SK-N-MC (cell line): ENCODE measurements at regions not wholly inside any gene's neighbourhood (a gene's known extent, or its start where the extent isn't known, plus 50 kb on each side); places are given as distances from the start of the nearest gene placed in this dataset.

ENCODE experiments used
- DNase-seq: peaks from one replicate; pipeline ENCODE4 v3.0.0-alpha.2; 2011; ENCODE audit warnings: low read depth, low spot score
- H3K27ac ChIP-seq: fragments of 200-600 bp; sonication (generic); 2 replicates; pipeline ENCODE4 v1.5.1; 2016; ENCODE audit warnings: mixed run types
- H3K36me3 ChIP-seq: fragments of 200-600 bp; sonication (generic); 2 replicates; pipeline ENCODE4 v1.6.1; 2017; ENCODE audit warnings: antibody characterized with exemption, low read length, mixed read lengths; ENCODE audit not compliant: insufficient read depth
- H3K4me3 ChIP-seq: fragments of 200-600 bp; sonication (generic); 2 replicates; pipeline ENCODE4 v1.5.1; 2016
- H3K9ac ChIP-seq: fragments of 200-600 bp; sonication (generic); 2 replicates; pipeline ENCODE4 v1.8.0; 2017; ENCODE audit warnings: mixed run types, mixed read lengths; ENCODE audit not compliant: insufficient read length
- H3K9me3 ChIP-seq: fragments of 200-600 bp; sonication (generic); 2 replicates; pipeline ENCODE4 v1.6.1; 2017; ENCODE audit warnings: low read depth, mild to moderate bottlenecking, antibody characterized with exemption, low read length, moderate library complexity, mixed read lengths
- EZH2 ChIP-seq: fragments of 200-600 bp; sonication (generic); IDR thresholded peaks from one replicate; pipeline ENCODE4 v1.6.1; 2017; ENCODE audit warnings: antibody characterized with exemption
- FOXP2 ChIP-seq: optimal IDR thresholded peaks from 2 replicates; pipeline ENCODE3; 2011; ENCODE audit warnings: mild to moderate bottlenecking, moderate library complexity; ENCODE audit not compliant: insufficient read depth; ENCODE audit errors: extremely low read length, control extremely low read depth
- POLR2AphosphoS5 ChIP-seq: IDR thresholded peaks from 2 replicates; pipeline ENCODE4 v1.6.1; 2012; ENCODE audit warnings: mild to moderate bottlenecking, low read depth, low read length, borderline replicate concordance

DNA sequence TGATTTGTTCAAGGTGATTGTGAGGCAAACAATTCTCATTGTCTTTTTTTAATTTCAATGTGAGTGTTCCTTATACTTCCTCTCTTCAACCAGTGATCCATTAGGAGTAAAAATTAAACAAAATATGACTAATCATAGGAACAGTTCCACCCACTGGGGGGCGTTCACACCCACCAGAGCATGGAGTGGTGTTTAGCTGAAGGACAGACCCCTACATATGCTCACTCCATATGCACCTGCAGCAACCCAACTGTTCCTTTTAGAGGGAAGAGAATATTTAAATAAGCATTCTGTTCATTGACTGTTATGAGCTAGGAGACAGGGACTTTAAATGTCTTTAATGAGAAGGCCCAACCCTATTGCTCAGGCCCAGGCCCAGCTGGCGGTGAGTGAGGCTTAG, 78.7 kb upstream of the DRD2 start:
- H3K9ac ChIP-seq, result no peak overlapping the region
- no peak overlapping the region for H3K4me3 ChIP-seq
- DNase-seq, result no peak
- no peaks in the 10 kb centered on the region for H3K9me3 ChIP-seq
- no peak overlapping the region for H3K27ac ChIP-seq
- TF ChIP-seq FOXP2, result no peak
- TF ChIP-seq POLR2AphosphoS5, result no peak
- TF ChIP-seq EZH2, result no peak
- no peaks in the 10 kb centered on the region for H3K36me3 ChIP-seq

DNA sequence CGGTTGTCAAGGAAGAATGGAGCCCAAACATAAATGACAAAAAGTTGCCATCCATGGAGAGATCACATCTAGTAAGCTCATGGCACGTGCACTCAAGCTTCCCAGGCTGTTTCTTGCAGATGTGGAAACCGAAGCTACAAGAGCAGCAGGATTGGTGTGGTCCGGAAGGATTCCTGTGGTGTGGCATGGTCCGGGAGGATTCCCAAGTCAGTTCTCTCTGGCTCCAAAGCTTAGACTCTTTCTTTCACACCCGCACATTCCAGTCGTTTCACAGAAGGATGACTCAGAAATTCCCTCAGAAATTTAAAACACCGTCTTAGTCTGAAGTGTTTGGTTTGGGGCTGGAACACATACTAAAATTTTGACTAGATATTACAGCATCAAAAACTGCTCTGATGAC, 78.0 kb upstream of the DRD2 start:
- no peak overlapping the region for H3K27ac ChIP-seq
- no peaks in the 10 kb centered on the region for H3K9me3 ChIP-seq
- 0 out of 2 replicates have a peak overlapping the region, but pooled peaks have one; percentile 7 for H3K4me3 ChIP-seq
- H3K36me3 ChIP-seq, result no peaks in the 10 kb centered on the region
- TF ChIP-seq POLR2AphosphoS5 (no peak), FOXP2 (no peak), EZH2 (no peak)
- H3K9ac ChIP-seq, result no peak overlapping the region
- DNase-seq, result peak; percentile 39

DNA sequence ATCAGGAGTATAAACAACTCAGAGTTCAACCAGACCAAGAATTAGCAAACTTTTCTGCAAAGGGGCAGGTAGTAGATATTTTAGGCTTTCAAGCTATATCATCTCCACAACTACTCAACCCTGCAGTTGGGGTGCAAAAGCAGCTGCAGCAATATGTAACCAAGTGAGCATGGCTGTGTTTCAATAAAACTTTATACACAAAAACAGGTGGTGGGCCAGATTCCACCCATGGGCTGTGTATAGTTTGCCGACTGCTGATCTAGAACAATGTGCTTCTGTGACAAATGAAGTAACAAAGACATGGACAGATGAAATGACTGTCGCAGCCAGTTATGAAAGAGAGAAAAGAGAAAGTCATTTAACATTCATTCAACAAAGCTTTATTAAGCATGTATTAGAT, 77.1 kb upstream of the DRD2 start:
- Histone ChIP-seq H3K9me3 (no peaks in the 10 kb centered on the region), H3K9ac (no peak overlapping the region), H3K27ac (no peak overlapping the region), H3K4me3 (no peak overlapping the region), H3K36me3 (no peaks in the 10 kb centered on the region)
- DNase-seq, result no peak
- TF ChIP-seq FOXP2, result no peak
- no peak for TF ChIP-seq POLR2AphosphoS5
- TF ChIP-seq EZH2, result no peak

DNA sequence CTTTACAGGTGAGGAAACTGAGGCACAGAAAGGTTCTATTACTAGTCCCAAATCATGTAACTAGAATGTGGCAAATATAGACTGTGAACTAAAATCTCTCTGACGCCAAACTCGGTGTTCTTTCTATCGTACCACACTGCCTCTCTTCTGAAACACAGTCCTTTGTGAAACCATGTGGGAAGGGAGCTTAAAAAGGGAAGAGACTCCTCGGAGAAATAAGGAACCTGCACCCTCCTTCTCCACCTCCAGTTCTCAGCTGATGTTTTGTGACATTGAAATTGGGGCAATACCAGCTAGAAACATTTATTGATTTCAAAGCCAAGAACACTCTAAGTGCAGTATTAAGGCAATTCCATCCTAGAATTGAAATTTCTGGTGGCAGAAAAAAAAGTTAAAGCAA, 76.4 kb upstream of the DRD2 start:
- no peak for DNase-seq
- TF ChIP-seq FOXP2 (no peak), POLR2AphosphoS5 (no peak), EZH2 (no peak)
- Histone ChIP-seq H3K9ac (no peak overlapping the region), H3K36me3 (no peaks in the 10 kb centered on the region), H3K4me3 (no peak overlapping the region), H3K27ac (no peak overlapping the region), H3K9me3 (no peaks in the 10 kb centered on the region)

DNA sequence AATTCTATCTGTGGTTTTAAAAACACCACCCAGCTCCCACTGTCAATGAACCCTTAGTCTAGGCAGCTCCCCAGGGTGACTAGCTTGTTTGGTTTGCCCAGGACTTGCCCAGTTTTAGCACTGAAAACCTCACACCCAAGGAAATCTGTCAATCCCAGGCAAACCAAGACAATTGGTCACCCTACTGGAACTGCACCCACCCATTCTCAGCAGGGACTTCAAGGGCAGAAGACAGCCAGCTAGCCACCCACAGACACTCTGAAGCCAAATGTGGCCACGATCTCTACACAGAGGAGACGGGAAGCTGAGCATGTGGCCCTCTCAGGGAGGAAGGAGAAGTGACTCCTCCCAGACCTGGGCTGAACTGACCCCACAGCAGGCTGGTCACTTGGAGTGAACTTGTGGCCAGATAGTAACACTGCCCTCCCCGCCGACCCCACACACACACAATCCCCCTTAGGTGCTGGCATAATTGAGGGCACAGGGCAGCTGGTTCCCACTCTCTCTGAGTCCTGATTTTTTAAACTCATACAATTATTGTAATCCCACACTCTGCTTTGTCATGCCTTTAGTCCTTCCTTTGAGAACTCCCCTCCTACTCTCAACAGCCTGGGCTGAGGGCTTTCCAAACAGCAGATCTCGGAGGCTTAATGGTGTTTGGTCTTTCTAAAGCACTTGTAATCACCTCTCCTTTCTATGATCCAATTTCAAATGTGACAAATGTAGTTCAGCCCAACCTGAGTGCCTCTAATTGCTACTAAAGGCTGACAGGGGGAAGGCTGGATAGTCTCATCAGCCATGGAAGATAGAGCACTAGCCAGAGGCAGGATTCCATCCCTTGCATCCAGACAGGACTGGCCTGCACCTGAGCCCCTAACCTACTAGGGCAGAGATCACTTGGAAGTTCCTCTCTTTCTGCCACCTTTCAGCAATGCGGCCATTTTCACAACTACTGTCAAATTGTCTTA, 74.7 kb upstream of the DRD2 start:
- Histone ChIP-seq H3K27ac (no peak overlapping the region), H3K36me3 (no peaks in the 10 kb centered on the region), H3K9ac (no peak overlapping the region), H3K4me3 (no peak overlapping the region), H3K9me3 (no peaks in the 10 kb centered on the region)
- DNase-seq, result no peak
- no peak for TF ChIP-seq FOXP2
- no peak for TF ChIP-seq EZH2
- no peak for TF ChIP-seq POLR2AphosphoS5

DNA sequence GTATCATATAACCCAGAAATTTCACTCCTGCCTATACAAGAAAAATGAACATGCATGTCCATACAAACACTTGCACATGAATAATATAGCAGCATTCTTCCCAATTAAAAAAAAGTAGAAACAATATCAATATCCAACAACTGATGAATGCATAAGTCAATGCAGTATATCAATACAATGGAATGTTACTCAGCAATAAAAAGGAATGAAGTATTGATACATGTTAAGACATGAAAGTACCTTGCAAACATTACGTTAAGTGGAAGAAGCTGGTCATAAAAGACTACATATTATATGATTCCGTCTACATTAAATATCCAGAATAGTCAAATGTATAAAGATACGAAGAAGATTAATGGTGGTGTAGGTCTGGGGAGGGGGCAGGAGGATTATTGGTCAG, 73.9 kb upstream of the DRD2 start:
- no peak for DNase-seq
- Histone ChIP-seq H3K27ac (no peak overlapping the region), H3K36me3 (no peaks in the 10 kb centered on the region), H3K4me3 (no peak overlapping the region), H3K9ac (no peak overlapping the region), H3K9me3 (no peaks in the 10 kb centered on the region)
- TF ChIP-seq POLR2AphosphoS5, result no peak
- no peak for TF ChIP-seq EZH2
- no peak for TF ChIP-seq FOXP2

DNA sequence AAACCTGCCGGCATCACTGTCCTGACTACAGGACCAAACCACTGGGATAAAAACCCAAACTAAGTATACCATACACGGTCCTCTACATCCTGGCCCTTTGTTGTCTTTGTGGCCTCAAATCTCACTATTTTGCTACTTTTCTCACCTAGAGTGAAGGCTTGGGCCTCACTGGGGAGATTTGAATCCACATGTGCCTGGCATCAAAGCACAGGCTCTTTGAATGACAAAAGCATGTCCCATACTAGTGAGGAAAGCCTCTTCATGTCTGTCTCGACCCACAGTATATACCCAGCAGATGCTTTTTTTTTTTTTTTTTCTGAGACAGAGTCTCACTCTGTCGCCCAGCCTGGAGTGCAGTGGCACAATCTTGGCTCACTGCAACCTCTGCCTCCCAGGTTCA, 72.5 kb upstream of the DRD2 start:
- DNase-seq, result no peak
- Histone ChIP-seq H3K27ac (no peak overlapping the region), H3K9me3 (no peaks in the 10 kb centered on the region), H3K36me3 (no peaks in the 10 kb centered on the region), H3K9ac (no peak overlapping the region), H3K4me3 (no peak overlapping the region)
- no peak for TF ChIP-seq POLR2AphosphoS5
- no peak for TF ChIP-seq EZH2
- TF ChIP-seq FOXP2, result no peak

DNA sequence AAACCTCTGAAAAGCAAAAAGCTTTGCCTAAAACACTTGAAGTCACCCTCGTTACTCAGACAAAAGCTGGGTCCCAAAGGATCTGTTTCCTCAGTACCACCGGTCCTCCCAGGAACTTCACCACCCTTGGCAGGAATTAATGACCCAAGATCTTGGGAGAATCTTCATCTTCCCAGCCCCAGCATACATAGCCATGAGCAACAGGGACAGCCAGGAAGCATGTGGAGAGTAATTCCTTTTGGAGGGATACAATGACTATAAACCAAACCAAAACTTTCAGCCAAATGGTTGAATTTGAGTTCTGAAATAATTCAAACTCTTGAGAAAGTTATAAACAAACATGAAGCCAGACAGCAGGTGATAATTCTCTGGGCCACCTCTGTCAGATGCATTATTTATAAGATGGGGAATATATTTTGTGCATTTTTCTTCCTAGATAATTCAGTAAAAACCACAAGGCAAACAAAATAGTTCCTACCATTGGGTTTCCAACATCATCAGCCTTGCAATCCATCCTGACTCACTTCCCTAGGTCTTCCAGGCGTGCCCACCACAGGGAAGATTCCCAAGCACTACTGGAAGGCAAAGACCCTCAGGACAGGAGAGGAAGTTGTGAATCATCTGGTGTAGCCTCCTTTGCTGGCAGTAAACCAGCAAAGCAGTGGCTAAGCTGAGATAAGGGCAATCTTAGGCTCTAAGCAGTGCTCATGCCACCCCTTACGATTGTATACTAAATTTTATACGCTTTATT, 71.7 kb upstream of the DRD2 start:
- no peak for DNase-seq
- Histone ChIP-seq H3K4me3 (no peak overlapping the region), H3K9ac (no peak overlapping the region), H3K27ac (no peak overlapping the region), H3K36me3 (no peaks in the 10 kb centered on the region), H3K9me3 (no peaks in the 10 kb centered on the region)
- TF ChIP-seq EZH2, result no peak
- no peak for TF ChIP-seq POLR2AphosphoS5
- no peak for TF ChIP-seq FOXP2
